ENCODE measurements at regions not wholly inside any gene's neighbourhood (a gene's known extent, or its start where the extent isn't known, plus 50 kb on each side); places are given as distances from the start of the nearest gene placed in this dataset.

- DNase-seq (ENCODE audit: low spot score), result no peak
These were observed 606.0 kb downstream of the INHBA start for GRCh38 chr7:41096917-41097316.

- no peak for DNase-seq (ENCODE audit: low spot score)
These were observed 609.7 kb downstream of the INHBA start for GRCh38 chr7:41093141-41093540.

GRCh38 chr7:41085244-41085643 lies 617.6 kb downstream of the INHBA start:
- no peak for DNase-seq (ENCODE audit: low spot score)

- no peak for DNase-seq (ENCODE audit: low spot score)
These were observed 618.5 kb downstream of the INHBA start for GRCh38 chr7:41084381-41084780.

- DNase-seq (ENCODE audit: low spot score), result no peak
These were observed 633.3 kb downstream of the INHBA start for GRCh38 chr7:41069635-41070034.

- DNase-seq (ENCODE audit: low spot score), result no peak
These were observed 635.3 kb downstream of the INHBA start for GRCh38 chr7:41067576-41067975.

GRCh38 chr7:41065663-41066062 lies 637.2 kb downstream of the INHBA start:
- DNase-seq (ENCODE audit: low spot score), result no peak

- no peak for DNase-seq (ENCODE audit: low spot score)
These were observed 639.8 kb downstream of the INHBA start for GRCh38 chr7:41063116-41063515.

- no peak for DNase-seq (ENCODE audit: low spot score)
These were observed 642.1 kb downstream of the INHBA start for GRCh38 chr7:41060796-41061195.

- DNase-seq (ENCODE audit: low spot score), result no peak
These were observed 643.1 kb downstream of the INHBA start for GRCh38 chr7:41059796-41060195.

GRCh38 chr7:41058986-41059741 lies 643.7 kb downstream of the INHBA start:
- no peak for DNase-seq (ENCODE audit: low spot score)

- DNase-seq (ENCODE audit: low spot score), result no peak
These were observed 647.8 kb downstream of the INHBA start for GRCh38 chr7:41054960-41055661.

GRCh38 chr7:41053820-41054219 lies 649.1 kb downstream of the INHBA start:
- no peak for DNase-seq (ENCODE audit: low spot score)

GRCh38 chr7:41052736-41053135 lies 650.2 kb downstream of the INHBA start:
- no peak for DNase-seq (ENCODE audit: low spot score)

- DNase-seq (ENCODE audit: low spot score), result no peak
These were observed 650.7 kb downstream of the INHBA start for GRCh38 chr7:41052201-41052600.

GRCh38 chr7:41051535-41051934 lies 651.4 kb downstream of the INHBA start:
- peak; percentile 16 for DNase-seq (ENCODE audit: low spot score)

GRCh38 chr7:41051062-41051461 lies 651.8 kb downstream of the INHBA start:
- DNase-seq (ENCODE audit: low spot score), result no peak

GRCh38 chr7:41048771-41049170 lies 654.1 kb downstream of the INHBA start:
- no peak for DNase-seq (ENCODE audit: low spot score)

- DNase-seq (ENCODE audit: low spot score), result no peak
These were observed 655.1 kb downstream of the INHBA start for GRCh38 chr7:41047789-41048191.

- no peak for DNase-seq (ENCODE audit: low spot score)
These were observed 655.7 kb downstream of the INHBA start for GRCh38 chr7:41047211-41047610.

- no peak for DNase-seq (ENCODE audit: low spot score)
These were observed 656.1 kb downstream of the INHBA start for GRCh38 chr7:41046776-41047175.

GRCh38 chr7:41046221-41046761 lies 656.6 kb downstream of the INHBA start:
- no peak for DNase-seq (ENCODE audit: low spot score)

- no peak for DNase-seq (ENCODE audit: low spot score)
These were observed 657.2 kb downstream of the INHBA start for GRCh38 chr7:41045556-41046123.

All from globus pallidus (tissue), 1 donor.